ENCODE measurements at regions not wholly inside any gene's neighbourhood (a gene's known extent, or its start where the extent isn't known, plus 50 kb on each side); places are given as distances from the start of the nearest gene placed in this dataset.

DNA sequence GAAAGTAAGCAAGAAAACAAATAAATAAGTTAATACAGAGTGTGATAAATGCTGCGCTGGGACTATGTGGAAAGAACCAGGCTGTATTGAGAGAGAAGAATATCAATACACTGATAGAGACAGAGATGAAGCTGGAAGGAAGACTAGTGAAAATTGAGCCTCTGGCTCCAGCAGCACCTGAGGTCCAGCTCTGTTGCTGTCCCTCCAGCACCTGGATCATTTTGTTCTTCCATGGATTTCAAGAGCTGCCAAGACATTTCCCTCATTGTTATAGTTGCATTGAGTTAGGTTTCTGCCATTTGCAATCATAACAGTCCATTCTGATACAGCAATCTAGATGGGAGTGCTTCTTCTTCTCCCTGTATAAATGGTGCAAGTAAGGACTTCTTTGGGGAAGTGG, 242.7 kb upstream of the FGGY start:
- H3K36me3 ChIP-seq (ENCODE audit: insufficient read depth, low read length): no peaks in the 10 kb centered on the region
- H3K79me2 ChIP-seq (replicated peaks; ENCODE audit: insufficient read depth, low read length): no peaks in the 10 kb centered on the region
- no peak overlapping the region for H2AFZ ChIP-seq (ENCODE audit: low read depth, low read length)
- no peak for TF ChIP-seq TAF1 (IDR thresholded peaks at IDR 0.05; ENCODE audit: low read depth)
- no peak for TF ChIP-seq SMC3 (conservative IDR thresholded peaks at IDR 0.05; ENCODE audit: poor library complexity)
- no peak for TF ChIP-seq RAD21 (conservative IDR thresholded peaks at IDR 0.05)
- no peak for TF ChIP-seq EP300 (conservative IDR thresholded peaks at IDR 0.05; ENCODE audit: poor library complexity, severe bottlenecking)
- no peak for TF ChIP-seq EZH2 (IDR thresholded peaks at IDR 0.05; ENCODE audit: borderline replicate concordance, insufficient read depth, low read length, poor library complexity, severe bottlenecking)
- no peak for TF ChIP-seq MXI1 (conservative IDR thresholded peaks at IDR 0.05; ENCODE audit: poor library complexity, severe bottlenecking)
- TF ChIP-seq POLR2AphosphoS5 (IDR thresholded peaks at IDR 0.05): no peak
- TF ChIP-seq, protein P1, sequence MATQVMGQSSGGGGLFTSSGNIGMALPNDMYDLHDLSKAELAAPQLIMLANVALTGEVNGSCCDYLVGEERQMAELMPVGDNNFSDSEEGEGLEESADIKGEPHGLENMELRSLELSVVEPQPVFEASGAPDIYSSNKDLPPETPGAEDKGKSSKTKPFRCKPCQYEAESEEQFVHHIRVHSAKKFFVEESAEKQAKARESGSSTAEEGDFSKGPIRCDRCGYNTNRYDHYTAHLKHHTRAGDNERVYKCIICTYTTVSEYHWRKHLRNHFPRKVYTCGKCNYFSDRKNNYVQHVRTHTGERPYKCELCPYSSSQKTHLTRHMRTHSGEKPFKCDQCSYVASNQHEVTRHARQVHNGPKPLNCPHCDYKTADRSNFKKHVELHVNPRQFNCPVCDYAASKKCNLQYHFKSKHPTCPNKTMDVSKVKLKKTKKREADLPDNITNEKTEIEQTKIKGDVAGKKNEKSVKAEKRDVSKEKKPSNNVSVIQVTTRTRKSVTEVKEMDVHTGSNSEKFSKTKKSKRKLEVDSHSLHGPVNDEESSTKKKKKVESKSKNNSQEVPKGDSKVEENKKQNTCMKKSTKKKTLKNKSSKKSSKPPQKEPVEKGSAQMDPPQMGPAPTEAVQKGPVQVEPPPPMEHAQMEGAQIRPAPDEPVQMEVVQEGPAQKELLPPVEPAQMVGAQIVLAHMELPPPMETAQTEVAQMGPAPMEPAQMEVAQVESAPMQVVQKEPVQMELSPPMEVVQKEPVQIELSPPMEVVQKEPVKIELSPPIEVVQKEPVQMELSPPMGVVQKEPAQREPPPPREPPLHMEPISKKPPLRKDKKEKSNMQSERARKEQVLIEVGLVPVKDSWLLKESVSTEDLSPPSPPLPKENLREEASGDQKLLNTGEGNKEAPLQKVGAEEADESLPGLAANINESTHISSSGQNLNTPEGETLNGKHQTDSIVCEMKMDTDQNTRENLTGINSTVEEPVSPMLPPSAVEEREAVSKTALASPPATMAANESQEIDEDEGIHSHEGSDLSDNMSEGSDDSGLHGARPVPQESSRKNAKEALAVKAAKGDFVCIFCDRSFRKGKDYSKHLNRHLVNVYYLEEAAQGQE (IDR thresholded peaks at IDR 0.05; ENCODE audit: borderline replicate concordance): no peak
- H3K27me3 ChIP-seq (ENCODE audit: insufficient read depth, low read depth, low read length): no peaks in the 10 kb centered on the region
- no peak overlapping the region for H3K4me2 ChIP-seq (ENCODE audit: low read length)
- H3K9me3 ChIP-seq (ENCODE audit: low read length): no peaks in the 10 kb centered on the region
- no peaks in the 10 kb centered on the region for H3F3A ChIP-seq (ENCODE audit: insufficient read depth, low read length, poor library complexity, severe bottlenecking)
- no peaks in the 10 kb centered on the region for H3K9me2 ChIP-seq (ENCODE audit: insufficient read depth, low read length)
- H3K9ac ChIP-seq (ENCODE audit: low read length): no peak overlapping the region
- no peak overlapping the region for H3K27ac ChIP-seq (ENCODE audit: low read length)
- no peaks in the 10 kb centered on the region for H4K20me1 ChIP-seq (ENCODE audit: insufficient read depth)
- H3K4me3 ChIP-seq (ENCODE audit: low read length): no peak overlapping the region

DNA sequence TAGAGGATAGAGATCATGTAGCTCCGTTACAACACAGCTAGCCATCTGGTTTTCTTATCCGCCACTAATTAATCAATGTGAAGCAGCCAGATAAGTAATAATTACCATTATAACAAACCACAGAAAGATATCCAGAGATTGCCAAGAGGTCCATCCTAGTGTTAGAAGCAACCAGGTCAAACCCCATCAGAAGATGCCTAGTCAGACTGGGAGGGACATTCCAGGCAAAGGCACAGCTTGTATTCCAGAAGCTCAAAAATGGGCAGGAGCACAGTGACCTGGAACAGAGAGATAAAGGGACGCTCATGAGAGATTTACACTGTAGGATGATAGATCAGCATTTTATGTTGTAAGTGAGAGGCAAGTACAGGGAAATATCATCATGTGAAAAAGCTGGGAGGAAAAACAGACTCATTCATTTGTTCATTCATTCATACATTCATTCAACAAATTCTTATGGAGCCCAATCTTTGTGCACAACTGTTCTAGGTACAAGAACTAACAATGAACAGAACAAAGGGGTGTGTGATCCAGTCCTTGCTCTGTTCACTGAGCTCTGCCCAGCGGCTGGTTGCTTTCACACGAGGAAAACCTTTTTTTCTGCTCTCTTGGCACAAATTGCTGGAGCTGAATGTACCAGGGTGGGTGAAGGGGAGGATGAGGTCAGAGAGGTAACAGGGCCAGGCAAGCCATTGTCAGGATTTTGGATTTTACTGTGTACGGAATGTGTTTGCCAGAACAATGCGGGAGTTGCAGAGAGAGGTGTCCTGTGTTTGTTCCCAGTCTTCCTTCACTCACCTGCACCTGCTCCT, 240.8 kb upstream of the FGGY start:
- Histone ChIP-seq H3K9me3 (ENCODE audit: low read length) (no peaks in the 10 kb centered on the region), H3K9me2 (ENCODE audit: insufficient read depth, low read length) (no peaks in the 10 kb centered on the region), H3K79me2 (replicated peaks; ENCODE audit: insufficient read depth, low read length) (no peaks in the 10 kb centered on the region), H3F3A (ENCODE audit: insufficient read depth, low read length, poor library complexity, severe bottlenecking) (no peaks in the 10 kb centered on the region), H3K4me2 (ENCODE audit: low read length) (no peak overlapping the region), H3K27ac (ENCODE audit: low read length) (no peak overlapping the region), H3K9ac (ENCODE audit: low read length) (no peak overlapping the region), H4K20me1 (ENCODE audit: insufficient read depth) (no peaks in the 10 kb centered on the region), H3K27me3 (ENCODE audit: insufficient read depth, low read depth, low read length) (no peaks in the 10 kb centered on the region), H3K4me3 (ENCODE audit: low read length) (no peak overlapping the region), H2AFZ (ENCODE audit: low read depth, low read length) (no peak overlapping the region), H3K36me3 (ENCODE audit: insufficient read depth, low read length) (no peaks in the 10 kb centered on the region)
- TF ChIP-seq, protein P2, sequence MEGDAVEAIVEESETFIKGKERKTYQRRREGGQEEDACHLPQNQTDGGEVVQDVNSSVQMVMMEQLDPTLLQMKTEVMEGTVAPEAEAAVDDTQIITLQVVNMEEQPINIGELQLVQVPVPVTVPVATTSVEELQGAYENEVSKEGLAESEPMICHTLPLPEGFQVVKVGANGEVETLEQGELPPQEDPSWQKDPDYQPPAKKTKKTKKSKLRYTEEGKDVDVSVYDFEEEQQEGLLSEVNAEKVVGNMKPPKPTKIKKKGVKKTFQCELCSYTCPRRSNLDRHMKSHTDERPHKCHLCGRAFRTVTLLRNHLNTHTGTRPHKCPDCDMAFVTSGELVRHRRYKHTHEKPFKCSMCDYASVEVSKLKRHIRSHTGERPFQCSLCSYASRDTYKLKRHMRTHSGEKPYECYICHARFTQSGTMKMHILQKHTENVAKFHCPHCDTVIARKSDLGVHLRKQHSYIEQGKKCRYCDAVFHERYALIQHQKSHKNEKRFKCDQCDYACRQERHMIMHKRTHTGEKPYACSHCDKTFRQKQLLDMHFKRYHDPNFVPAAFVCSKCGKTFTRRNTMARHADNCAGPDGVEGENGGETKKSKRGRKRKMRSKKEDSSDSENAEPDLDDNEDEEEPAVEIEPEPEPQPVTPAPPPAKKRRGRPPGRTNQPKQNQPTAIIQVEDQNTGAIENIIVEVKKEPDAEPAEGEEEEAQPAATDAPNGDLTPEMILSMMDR (IDR thresholded peaks at IDR 0.05; ENCODE audit: poor library complexity, severe bottlenecking): no peak
- TF ChIP-seq EZH2 (IDR thresholded peaks at IDR 0.05; ENCODE audit: borderline replicate concordance, insufficient read depth, low read length, poor library complexity, severe bottlenecking): no peak
- TF ChIP-seq EP300 (conservative IDR thresholded peaks at IDR 0.05; ENCODE audit: poor library complexity, severe bottlenecking): no peak
- TF ChIP-seq POLR2AphosphoS5 (IDR thresholded peaks at IDR 0.05): no peak
- TF ChIP-seq TAF1 (IDR thresholded peaks at IDR 0.05; ENCODE audit: low read depth): no peak
- no peak for TF ChIP-seq MXI1 (conservative IDR thresholded peaks at IDR 0.05; ENCODE audit: poor library complexity, severe bottlenecking)
- no peak for TF ChIP-seq SMC3 (conservative IDR thresholded peaks at IDR 0.05; ENCODE audit: poor library complexity)
- no peak for TF ChIP-seq RAD21 (conservative IDR thresholded peaks at IDR 0.05)
- TF ChIP-seq, protein P1 (IDR thresholded peaks at IDR 0.05; ENCODE audit: borderline replicate concordance): no peak
